HEK293 (cell line): ENCODE measurements at regions not wholly inside any gene's neighbourhood (a gene's known extent, or its start where the extent isn't known, plus 50 kb on each side); places are given as distances from the start of the nearest gene placed in this dataset.

Source experiments
- RBAK ChIP-seq: fragments of 450-650 bp; formaldehyde crosslinking; IDR thresholded peaks from 2 replicates; pipeline ENCODE4 v1.5.1; 2016; ENCODE audit warnings: missing biosample characterization, missing genetic modification characterization
- SP2 ChIP-seq: fragments of 450-650 bp; formaldehyde crosslinking; IDR thresholded peaks from 2 replicates; pipeline ENCODE4 v1.5.1; 2016; ENCODE audit warnings: missing biosample characterization, missing genetic modification characterization
- YY1 ChIP-seq: fragments of 450-650 bp; formaldehyde crosslinking; IDR thresholded peaks from 2 replicates; pipeline ENCODE4 v1.5.1; 2018; ENCODE audit warnings: missing biosample characterization, missing genetic modification characterization
- ZNF473 ChIP-seq: fragments of 450-650 bp; formaldehyde crosslinking; IDR thresholded peaks from 2 replicates; pipeline ENCODE4 v1.5.1; 2017; ENCODE audit warnings: missing biosample characterization, missing genetic modification characterization
- TF ChIP-seq, protein P1 (sequence below): fragments of 450-650 bp; formaldehyde crosslinking; IDR thresholded peaks from 2 replicates; pipeline ENCODE4 v1.5.1; 2016; ENCODE audit warnings: missing biosample characterization, missing genetic modification characterization
- TF ChIP-seq, protein P2 (sequence below): sonication (generic); formaldehyde crosslinking; IDR thresholded peaks from 2 replicates; pipeline ENCODE4 v1.8.1; 2022; ENCODE audit warnings: mild to moderate bottlenecking, moderate library complexity, missing genetic modification reagents

DNA sequence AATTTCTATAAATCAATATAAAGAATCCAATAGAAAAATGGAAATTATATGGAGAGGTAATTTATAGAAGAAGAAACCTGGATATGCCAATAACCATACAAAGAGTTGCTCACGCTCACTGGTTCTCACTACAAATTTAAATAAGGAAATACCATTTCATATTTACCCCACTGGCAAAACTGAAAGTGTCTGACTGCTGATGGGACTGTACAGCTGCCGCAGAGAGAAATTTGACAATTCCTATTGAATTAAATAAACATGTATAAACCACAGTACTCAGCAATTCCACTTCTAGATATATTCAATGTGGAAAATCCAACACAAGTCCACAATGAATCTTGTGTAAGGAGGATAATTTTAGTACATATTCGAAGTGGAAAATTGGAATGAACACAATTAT lies 830.4 kb upstream of the GRAMD2B start:
- TF ChIP-seq, protein P1, sequence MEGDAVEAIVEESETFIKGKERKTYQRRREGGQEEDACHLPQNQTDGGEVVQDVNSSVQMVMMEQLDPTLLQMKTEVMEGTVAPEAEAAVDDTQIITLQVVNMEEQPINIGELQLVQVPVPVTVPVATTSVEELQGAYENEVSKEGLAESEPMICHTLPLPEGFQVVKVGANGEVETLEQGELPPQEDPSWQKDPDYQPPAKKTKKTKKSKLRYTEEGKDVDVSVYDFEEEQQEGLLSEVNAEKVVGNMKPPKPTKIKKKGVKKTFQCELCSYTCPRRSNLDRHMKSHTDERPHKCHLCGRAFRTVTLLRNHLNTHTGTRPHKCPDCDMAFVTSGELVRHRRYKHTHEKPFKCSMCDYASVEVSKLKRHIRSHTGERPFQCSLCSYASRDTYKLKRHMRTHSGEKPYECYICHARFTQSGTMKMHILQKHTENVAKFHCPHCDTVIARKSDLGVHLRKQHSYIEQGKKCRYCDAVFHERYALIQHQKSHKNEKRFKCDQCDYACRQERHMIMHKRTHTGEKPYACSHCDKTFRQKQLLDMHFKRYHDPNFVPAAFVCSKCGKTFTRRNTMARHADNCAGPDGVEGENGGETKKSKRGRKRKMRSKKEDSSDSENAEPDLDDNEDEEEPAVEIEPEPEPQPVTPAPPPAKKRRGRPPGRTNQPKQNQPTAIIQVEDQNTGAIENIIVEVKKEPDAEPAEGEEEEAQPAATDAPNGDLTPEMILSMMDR (tag by site-specific recombination), result no peak
- no peak for TF ChIP-seq YY1
- no peak for TF ChIP-seq SP2 (tag by site-specific recombination)
- TF ChIP-seq, protein P2, sequence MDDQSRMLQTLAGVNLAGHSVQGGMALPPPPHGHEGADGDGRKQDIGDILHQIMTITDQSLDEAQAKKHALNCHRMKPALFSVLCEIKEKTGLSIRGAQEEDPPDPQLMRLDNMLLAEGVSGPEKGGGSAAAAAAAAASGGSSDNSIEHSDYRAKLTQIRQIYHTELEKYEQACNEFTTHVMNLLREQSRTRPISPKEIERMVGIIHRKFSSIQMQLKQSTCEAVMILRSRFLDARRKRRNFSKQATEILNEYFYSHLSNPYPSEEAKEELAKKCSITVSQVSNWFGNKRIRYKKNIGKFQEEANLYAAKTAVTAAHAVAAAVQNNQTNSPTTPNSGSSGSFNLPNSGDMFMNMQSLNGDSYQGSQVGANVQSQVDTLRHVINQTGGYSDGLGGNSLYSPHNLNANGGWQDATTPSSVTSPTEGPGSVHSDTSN, result no peak
- TF ChIP-seq ZNF473 (tag by site-specific recombination), result no peak
- no peak for TF ChIP-seq RBAK
